GM21528 (cell line): ENCODE measurements at regions not wholly inside any gene's neighbourhood (a gene's known extent, or its start where the extent isn't known, plus 50 kb on each side); places are given as distances from the start of the nearest gene placed in this dataset.

Source experiments
- ATAC-seq: cut with Tn5 transposase; IDR thresholded peaks from one replicate; pipeline ENCODE4 v1.9.1; 2021; ENCODE audit warnings: mild to moderate bottlenecking, moderate library complexity; ENCODE audit not compliant: unreplicated experiment, low FRiP score

DNA sequence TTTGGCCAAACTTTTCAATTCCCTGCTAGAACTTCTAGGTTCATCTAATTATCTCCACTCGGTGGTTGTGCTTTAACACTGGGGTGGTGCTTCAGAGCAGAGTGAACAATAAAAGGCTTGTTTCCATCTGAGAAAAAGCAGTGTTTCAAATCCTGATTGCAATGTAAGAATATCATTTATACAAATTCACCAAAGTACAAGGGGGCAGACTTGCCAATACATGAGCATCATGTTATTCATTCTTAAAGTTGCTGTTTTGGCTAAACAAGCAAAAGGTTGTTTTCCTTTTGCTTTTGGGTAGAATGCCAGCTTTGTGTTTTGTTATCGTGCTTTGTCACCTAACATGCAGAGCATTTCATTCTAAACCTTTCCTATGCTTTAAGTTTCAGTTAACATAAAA lies 78.5 kb upstream of the UBAC2 start:
- ATAC-seq = no peak

DNA sequence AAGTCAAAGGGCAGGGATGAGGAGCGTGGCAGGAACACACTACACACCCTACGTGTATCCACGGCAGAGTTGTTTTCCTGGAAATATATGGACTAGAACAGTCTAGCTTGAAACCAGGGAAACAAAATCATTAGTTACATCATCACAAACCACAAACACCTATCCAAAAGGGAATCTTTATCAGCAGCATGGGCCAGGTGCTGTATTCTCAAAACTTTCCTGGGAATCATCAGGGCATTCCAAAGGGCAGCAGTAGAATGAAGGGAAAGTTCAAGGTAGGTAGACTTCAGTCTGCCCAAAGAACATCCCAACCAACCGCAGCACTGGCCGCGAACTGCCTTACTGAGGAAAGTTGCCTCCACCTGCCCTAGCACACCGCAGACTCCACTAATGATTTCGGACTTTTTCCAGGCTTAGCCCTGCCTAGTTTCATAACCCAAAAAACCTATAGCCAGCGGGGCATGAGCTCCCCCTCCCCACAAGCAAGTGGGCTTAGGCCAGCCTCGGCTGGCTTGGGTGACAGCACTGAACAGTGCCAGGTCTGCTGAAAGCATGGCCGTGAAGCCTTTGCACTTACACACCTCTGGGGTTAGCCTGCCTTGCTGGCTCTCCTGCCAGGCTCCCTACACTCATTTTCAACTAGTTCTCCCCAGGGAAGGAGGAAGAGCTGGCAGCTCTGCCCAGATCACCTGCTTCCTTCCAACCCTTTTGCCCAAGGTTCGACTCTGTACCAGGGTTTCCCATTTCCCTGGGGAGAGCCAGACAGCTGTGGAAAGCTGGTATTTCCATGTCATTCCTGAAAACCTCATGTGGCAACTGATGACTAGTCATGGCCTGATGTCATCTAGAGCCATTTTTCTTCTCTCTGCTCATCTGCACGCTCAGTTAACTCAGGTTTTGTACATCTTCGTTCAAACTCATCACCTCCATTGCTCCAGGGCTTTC lies 77.3 kb upstream of the UBAC2 start:
- ATAC-seq = no peak

DNA sequence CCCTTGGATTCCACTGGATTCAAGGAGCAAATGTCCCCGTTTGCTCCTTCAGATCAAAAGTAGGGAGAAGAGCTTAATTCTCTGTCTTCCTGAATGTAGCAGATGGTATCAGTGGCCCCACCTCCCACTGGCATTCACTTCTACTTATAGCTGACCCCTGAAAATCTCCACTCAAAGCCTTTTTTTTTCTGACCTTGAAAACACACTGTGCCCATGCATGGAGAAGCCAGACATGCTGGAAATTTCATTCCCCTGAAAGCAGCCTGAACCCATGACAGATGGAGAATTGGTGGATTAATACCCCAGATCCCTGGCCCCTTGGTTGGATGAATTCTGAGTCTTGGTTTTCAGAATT lies 76.6 kb upstream of the UBAC2 start:
- ATAC-seq = no peak

DNA sequence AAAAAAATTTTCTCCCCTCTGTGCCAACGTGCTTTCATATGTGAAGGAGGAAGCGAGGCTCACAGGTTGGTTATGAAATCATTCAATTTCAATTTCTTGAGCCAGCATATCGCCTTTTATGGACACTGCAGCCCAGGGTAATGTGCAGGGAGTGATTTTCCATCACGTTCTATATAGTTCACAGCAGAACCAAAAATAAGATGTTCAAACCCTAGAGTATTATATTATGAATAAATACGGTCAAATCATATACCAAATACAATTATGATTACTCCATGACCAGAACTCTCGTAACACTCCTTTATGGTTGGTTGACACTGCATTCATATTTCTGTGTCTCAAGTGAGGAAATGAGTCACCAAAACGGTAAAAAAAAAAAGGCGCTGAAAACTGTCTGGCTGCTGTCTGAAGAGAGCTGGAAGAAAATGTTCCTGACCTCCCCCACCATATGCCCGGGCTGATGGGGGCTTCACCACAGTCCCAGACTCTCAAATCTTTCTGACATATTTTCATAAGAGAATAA lies 75.8 kb upstream of the UBAC2 start:
- peak; percentile 78 for ATAC-seq

DNA sequence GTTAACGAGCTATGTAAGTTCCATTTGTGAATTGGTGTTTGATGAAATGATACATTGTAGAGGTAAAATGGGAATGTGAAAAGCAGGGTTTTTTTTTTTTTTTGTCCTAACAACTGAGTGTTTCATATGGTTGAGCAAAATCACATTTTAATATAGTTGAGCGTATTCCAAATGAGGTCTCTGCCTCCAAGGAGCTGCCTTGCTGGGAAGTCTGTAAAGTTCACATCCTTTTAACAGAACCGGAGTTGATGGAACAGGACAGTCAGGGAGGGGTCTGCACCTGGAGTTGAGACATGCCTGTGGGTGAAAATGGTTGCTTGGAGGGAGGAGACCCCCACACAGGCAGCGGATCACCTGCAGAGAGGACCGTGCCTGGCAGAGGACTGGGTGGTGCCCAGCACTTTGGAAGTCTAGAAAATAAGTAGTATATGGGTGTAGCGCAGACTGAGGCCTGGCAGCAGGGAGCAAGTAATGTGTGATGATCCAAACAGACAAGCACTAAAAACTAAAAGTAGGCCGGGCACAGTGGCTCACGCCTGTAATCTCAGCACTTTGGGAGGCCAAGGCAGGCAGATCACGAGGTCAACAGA lies 75.2 kb upstream of the UBAC2 start:
- no peak for ATAC-seq

DNA sequence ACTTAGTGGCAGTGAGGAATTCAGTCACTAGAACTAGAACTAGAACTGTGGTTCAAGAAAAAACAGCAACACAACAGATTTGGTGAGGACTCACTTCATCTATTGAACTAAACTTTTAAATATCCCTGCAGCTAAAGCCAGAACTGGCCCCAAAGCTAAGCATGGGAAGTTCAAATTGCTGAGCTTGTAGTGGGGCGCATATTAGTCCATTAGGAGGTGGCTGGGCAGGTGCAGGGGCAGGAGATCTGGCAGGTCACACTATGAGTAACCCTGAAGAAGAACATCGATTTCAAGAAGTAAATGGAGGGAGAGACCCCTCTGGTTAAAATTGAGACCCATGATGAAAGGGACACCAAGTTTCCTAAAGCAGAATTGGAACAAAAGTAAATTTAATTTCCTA lies 73.8 kb upstream of the UBAC2 start:
- no peak for ATAC-seq

DNA sequence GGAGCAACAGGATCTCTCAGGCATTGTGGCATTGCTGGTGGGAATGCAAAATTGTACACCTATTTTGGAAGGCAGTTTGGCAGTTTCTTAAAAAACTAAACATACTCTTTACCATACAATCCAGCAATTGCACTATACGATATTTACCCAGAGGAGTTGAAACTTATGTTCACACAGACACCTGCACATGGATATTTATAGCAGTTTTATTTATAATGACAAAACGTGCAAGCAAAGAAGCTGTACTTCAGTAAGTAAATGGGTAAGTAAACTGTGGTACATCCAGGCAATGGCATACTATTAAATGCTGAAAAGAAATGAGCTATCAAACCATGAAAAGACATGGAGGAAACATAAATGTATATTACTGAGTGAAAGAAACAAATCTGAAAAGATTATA lies 71.6 kb upstream of the UBAC2 start:
- ATAC-seq = no peak

DNA sequence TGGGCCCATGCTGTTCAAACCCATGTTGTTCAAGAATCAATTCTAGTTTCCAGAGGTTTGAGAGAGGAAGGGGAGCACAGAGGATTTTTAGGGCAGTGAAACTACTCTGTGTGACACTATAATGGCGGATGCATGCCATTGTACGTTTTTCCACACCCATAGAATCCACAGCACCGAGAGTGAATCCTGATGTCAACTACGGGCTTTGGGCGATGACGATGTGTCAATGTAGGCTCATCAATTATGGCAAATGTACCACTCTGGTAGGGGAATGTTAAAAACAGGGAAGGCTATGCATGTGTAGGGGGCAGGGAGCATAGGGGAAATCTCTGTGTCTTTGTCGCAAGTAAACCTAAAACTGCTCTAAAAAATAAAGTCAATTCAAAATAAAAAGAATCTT lies 70.7 kb upstream of the UBAC2 start:
- no peak for ATAC-seq

DNA sequence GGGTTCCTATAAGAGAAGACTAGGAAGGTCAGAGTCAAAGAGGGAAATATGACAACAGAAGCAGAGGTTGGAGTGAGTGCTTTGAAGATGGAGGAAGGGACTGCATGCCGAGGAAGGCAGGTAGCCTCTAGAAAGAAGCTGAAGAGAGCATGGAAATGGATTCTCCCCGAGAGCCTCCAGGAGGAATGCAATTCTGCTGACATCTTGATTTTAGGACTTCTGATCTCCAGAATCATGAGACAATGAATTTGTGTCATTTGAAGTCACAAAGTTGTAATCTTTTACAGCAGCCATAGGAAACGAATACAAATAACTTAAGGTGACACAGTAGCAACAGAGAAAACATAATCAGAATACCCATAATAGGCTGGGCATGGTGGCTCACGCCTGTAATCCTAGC lies 69.2 kb upstream of the UBAC2 start:
- no peak for ATAC-seq

DNA sequence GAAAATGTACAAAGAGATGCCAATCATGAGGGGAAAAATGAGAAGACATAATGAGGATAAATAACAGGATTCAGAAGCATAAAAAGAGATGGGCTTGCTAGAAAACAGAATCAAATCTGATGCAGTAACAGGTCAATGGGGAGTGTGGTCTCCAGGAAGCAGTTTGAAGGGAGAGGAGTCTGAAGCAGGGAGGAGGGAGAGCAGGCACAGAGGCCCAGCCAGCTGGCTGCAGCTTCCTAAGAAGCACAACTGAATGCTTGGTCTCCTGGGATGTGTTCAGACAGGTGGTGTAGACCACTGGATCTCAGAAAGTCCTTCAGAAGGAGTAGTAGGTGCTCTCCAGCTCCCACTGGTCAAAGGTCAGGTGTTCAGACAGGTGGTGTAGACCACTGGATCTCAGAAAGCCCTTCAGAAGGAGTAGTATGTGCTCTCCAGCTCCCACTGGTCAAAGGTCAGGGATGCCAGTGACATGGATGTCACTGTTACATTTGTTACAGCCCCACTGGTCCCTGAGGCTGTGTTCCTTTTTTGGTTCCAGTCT lies 68.3 kb upstream of the UBAC2 start:
- no peak for ATAC-seq

DNA sequence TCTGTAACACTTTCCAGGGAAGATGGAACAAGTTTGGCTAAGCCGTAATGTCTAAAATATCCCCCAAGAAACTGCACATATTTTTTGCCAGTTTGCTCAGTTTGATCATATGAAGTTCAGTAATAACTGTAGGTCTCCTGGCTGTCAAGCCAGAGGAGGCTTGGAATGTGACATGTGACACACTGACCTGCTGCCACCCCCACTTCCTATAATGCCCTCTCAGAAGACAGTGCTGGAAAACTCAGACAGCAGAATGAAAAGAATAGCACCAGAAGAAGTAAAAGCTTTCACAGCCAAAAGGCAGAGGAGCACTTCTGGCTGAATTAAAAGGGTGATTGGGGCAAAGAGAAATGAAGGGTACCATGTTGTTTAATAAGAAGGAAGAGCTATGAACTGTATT lies 67.4 kb upstream of the UBAC2 start:
- no peak for ATAC-seq

DNA sequence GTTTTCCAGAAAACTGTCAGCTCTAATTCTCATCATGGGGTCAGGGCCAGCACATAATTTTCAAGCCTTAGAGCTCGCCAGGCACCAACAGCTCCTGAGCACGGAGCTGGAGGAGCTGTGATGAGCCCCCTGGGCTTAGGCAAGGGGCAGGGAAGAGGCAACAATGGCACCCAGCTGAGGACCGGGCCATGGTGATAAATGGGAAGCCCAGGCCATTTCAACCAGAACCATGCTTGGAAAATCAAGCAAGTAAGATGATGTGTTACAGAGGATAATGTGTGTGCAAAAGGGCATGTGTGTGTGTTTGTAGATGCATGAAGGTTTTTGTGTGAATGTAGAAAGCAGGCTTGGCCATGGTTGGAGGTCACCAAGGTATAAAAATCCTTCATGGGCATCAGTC lies 66.8 kb upstream of the UBAC2 start:
- no peak for ATAC-seq

DNA sequence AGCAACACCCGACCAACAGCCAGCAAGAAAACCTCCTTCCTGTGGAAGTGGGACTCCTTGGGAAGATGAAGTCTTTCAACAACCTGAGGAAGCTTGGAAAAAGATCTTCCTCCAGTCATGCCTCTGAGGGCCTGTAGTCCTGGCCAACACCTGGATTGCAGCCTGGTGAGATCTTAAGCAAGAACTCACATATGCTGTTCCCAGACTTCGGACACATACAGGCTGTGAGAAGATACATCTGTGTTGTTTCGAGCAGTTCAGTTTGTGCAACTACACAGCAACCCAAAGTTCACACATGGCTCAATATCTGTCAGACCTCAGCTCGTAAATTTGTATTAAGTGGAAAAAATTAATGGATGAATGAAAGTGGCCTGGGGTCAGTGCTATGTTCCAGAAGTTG lies 65.1 kb upstream of the UBAC2 start:
- ATAC-seq = no peak

DNA sequence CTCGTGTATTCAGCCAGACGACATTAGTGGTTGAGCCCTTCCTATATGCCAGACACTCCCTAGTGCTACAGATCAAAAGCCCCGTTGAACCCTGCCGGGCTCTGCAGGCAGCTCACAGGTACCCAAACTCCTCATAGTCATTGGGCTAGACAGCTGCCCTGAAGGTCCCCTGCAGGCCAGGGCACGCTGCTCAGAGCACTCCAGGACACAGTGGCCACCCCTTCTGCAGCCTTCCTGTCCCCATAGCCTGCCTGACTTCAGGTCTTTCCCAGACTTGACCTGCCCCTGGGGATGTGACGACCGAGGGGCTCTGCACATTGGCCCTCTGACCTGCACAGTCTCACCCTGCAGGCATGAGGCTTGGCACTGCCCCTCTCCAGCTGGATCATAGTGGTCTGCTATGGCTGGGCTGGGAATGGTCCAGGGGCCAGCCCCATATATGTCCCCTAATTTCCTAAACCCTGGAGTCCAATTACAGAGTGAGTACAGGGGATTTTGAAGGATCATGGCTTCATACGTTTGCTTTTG lies 64.2 kb upstream of the UBAC2 start:
- ATAC-seq = no peak

DNA sequence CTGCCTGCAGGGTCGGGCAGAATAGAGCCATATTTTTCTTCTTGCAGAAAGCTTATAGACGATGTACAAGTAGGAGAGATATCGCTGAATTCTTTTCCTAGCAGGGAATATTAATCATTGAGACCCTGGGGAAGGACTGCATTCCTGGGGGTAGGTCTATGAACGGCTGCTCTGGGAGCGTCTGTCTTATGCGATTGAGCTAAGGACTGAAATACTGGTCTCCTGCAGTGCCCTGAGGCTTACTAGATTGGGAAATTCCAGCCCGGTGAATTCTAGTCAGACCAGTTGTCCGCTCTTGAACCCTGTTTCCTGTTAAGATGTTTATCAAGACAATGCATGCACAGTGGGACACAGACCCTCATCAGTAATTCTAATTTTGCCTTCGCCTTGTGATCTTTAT lies 59.8 kb upstream of the UBAC2 start:
- no peak for ATAC-seq

DNA sequence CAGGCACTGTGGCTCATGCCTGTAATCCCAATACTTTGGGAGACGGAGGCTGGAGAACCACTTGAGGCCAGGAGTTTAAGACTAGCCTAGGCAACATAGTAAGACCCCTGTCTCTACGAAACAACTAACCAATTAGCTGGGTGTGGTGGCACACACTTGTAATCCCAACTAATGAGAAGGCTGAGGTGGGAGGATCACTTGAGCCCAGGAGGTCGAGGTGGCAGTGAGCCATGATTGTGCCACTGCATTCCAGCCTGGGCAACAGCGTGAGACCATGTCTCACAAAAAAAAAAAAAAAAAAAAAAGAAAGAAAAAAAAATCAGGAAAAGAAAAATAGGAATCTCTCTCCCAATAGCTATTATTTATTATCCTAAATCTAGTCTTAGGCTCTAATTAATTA lies 56.8 kb upstream of the UBAC2 start:
- ATAC-seq = no peak

DNA sequence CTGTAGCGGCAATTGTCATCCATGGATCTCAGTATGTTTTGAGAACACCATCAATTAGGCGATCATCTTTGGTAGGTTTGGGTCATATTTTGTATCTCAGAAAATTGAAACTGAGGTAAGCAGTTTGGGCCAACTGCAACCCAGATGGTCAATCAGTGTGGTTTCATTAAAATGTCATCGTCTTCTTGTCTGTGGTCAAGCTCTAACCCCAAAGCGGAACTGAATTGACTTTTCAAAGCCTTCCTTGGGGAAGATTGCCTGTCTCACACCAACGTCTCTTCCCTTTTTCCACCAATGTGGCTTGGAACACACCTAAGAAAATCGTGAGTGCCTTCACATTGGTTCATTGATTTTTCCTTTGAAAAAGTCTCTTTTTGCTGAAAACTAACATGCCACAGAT lies 56.3 kb upstream of the UBAC2 start:
- no peak for ATAC-seq

DNA sequence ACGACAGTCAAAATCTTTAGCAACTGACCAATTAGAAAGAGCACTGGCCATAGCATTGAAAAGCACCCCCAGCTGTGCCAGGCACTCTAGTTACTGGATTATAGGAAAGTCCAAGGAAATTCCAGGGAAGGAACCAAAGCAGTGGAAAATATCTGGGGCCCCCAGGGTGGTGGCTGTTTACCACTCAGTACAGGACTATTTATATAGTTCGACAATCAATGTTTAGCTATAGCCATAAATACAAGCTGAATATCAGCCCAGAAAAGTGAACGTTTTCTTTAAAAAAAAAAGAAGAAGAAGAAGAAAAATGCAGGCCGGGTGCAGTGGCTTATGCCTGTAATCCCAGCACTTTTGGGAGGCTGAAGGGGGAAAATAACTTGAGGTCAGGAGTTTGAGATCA lies 55.2 kb upstream of the UBAC2 start:
- no peak for ATAC-seq

DNA sequence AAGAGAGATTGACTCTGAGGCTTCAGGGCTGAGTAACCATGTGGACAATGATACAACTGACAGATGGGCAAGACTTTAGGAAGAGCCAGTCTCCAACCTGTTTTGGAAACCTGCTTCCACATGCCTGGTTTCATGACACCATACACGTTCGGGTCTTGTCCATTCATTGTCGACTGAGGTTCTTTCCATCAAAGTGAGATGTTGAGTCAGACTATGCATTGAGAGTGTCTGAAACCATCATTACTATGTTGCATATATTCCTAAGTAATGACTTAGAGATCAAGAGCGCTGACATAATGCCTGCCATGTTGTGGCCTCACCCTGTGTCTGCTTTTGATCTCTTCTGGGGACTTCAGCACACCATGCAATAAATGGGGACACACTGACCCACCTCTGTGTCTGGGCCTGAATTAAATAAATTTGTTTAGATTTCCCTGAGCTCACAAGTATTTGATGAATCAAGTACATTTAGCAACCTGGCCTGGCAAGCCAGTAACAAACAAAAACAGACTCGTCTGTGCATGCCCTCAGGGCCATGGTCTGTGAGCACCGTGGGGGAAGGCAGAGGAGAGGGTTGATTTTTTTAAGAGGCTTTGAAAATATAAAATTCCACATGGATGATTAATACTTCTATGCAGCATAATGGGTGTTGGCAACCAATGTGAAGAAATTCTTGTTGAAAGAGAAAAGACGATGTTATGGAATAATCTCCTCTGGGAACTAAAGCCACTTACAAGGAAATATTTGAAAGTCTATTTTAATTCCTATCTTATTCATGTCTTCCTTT lies 49.9 kb upstream of the UBAC2 start:
- ATAC-seq = no peak
